HG03571 (cell line): ENCODE measurements at regions not wholly inside any gene's neighbourhood (a gene's known extent, or its start where the extent isn't known, plus 50 kb on each side); places are given as distances from the start of the nearest gene placed in this dataset.
"Not testable (repeated sequence)": the region's sequence is repeated elsewhere in the genome, so short reads cannot be mapped to it uniquely, and the experiment has no call there.

Experiments used
- ATAC-seq: cut with Tn5 transposase; IDR thresholded peaks from one replicate; pipeline ENCODE4 v1.9.1; 2021; ENCODE audit not compliant: unreplicated experiment

DNA sequence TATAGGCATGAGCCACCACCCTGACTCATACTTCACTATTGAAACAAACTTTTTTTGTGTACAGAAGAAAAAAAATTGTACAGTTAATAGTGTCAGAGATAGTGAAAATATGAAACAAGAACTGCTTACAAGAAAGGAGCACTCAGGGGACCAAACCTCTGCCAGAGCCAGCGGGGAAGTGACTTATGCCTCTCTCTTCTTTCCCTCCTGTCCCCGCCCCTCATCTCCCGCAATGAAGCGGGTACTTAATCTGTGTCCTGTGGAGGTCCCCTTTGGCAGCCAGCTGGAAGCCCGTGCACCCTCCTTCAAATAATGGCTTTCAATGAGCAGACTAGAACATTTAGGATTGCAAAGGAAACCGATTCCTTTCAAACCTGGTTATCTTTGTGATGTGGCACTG, 51.5 kb downstream of the PPIAL4A start:
- not testable (repeated sequence) for ATAC-seq

GRCh38 chr1:120941836-120942217, 52.3 kb downstream of the PPIAL4A start:
- ATAC-seq: not testable (repeated sequence)

- ATAC-seq: peak; percentile 73
Observed at GRCh38 chr1:120942218-120942944, 52.8 kb downstream of the PPIAL4A start.

DNA sequence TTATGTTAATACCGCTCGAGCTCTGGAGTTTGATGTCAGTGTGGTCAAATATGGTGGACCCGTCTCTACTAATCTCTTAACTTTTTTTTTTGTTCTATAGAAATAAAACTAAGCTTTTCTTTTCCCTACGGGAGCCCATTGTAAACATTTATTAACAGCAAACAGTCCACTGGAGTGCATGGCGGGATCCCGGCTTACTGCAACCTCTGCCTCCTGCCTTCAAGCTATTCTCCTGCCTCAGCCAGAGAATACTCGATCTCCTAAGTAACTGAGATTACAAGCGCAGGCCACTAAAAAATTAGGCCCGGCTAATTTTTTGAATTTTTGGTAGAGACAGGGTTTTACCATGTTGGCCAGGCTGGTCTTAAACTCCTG, 53.4 kb downstream of the PPIAL4A start:
- ATAC-seq: not testable (repeated sequence)

DNA sequence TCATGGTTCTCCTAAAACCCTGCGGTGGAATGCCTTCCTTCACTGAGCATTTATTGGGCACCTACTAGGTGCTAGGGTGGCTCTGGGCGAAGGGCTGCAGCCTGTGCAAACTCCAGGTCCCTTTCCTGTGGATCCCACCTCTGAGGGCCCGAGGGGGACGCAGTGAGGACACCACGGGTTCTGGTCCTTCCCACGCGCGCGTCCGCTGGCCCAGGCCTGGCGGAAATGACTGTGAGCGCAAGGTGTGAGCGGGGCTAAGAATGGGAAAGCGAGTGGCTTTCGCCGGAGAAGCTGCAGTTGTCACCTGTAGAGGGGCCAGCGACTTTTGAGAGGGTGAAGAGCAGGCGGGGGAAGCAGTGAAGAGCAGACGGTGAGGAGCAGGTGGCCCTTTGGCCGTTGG, 55.1 kb downstream of the PPIAL4A start:
- not testable (repeated sequence) for ATAC-seq

- not testable (repeated sequence) for ATAC-seq
Observed at GRCh38 chr1:120945122-120945521, 55.6 kb downstream of the PPIAL4A start.

DNA sequence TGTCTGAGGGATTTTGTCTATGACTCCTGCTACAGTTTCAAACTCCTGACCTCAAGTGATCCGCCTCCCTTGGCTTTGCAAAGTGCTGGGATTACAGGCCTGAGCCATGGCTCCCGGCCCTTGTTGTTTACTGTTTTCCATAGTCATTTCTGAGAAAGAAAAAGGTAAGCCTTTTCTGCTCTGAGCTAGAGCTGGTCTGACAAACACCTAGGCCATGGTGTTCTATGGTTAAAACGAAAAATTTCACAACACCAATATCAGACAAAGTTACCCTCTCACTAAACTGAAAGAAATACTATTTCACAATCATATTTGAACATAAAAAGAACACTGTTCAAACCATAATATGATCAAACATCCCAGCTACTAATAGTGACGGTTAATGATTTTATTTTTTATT, 57.5 kb downstream of the PPIAL4A start:
- ATAC-seq: not testable (repeated sequence)

DNA sequence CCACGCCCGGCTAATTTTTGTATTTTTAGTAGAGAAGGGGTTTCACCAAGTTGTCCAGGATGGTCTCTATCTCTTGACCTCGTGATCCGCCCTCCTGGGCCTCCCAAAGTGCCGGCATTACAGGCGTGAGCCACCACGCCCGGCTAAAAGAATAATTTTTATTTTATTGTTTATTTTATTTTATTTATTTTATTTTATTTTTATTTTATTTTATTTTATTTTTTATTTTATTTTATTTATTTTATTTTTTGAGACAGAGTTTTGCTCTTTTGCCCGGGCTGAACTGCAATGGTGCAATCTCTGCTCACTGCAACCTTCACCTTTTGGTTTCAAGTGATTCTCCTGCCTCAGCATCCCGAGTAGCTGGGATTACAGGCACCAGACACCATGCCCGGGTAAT, 60.2 kb downstream of the PPIAL4A start:
- not testable (repeated sequence) for ATAC-seq

GRCh38 chr1:120950633-120951032, 61.1 kb downstream of the PPIAL4A start:
- not testable (repeated sequence) for ATAC-seq

- ATAC-seq: not testable (repeated sequence)
Observed at GRCh38 chr1:120951100-120951499, 61.5 kb downstream of the PPIAL4A start.

DNA sequence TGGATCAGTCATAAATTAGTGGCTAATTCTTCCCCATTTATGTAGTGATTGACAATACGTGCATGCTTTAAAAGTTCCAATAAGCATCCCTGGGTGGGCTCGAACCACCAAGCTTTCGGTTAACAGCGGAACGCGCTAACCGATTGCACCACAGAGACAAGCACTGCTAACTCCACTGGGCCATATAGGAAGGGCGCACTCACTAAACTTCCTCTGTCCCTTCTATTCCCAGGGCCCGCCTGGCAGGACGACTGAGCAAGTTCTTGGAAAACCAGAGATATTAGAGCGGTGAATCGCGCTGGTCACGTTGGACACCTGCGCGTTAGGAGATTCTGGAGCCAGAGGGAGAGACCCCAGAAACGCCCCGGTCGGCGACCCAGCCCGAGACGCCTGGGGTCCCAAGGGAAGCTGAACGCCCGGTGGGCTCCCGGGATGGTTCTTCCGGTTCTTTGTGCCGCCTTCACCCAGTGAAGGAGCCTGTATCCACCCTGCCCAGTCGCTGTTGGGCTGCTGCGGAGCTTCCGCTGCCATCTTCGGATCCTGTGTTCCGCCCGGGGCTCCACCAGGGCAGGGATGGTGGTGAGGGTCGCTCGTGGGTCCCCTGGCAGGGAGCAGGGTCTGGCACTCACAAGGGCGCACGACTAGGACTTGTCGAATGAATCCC, 62.8 kb downstream of the PPIAL4A start:
- ATAC-seq: not testable (repeated sequence)

GRCh38 chr1:120952871-120953265, 63.3 kb downstream of the PPIAL4A start:
- not testable (repeated sequence) for ATAC-seq

DNA sequence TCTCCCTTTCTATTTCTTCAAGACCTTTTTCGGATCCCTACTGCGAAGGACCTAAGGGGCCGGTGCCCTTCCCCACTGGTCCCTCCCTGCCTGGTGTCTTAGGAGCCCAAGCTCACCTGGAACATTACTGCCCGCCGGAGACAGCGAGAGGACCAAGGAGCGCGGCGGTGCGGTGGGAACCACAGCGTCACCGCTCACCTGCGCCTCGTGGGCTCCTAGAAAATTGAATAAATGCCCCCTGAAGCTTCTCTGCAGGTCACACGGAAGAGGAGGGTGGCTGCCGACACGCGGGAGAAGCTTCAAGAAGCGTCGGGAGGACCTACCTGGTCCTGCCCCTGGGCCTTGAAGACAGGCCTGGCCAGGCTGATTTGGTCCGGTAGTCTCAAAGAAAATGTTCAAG, 65.2 kb downstream of the PPIAL4A start:
- no peak for ATAC-seq

GRCh38 chr1:120955961-120956360, 66.4 kb downstream of the PPIAL4A start:
- ATAC-seq: not testable (repeated sequence)

DNA sequence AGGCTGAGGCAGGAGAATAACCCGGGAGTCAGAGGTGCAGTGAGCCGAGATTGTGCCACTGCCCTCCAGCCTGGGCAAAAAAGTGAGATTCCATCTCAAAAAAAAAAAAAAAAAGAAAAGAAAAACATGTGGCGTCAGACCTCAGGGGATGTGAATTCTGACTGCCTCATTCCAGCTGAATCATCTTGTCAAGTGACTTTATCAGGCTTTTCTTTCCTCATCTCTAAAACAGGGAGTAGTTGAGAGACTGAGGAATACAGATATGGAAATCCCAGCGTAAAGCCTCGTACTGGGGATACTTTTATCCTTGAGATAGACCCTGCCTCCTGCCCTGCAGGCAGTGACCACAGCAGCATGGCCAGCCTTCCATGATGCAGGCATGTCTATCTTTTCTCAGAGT, 76.4 kb downstream of the PPIAL4A start:
- not testable (repeated sequence) for ATAC-seq

GRCh38 chr1:120972863-120973262, 83.3 kb downstream of the PPIAL4A start:
- ATAC-seq: not testable (repeated sequence)

- not testable (repeated sequence) for ATAC-seq
Observed at GRCh38 chr1:120973836-120974235, 84.3 kb downstream of the PPIAL4A start.

DNA sequence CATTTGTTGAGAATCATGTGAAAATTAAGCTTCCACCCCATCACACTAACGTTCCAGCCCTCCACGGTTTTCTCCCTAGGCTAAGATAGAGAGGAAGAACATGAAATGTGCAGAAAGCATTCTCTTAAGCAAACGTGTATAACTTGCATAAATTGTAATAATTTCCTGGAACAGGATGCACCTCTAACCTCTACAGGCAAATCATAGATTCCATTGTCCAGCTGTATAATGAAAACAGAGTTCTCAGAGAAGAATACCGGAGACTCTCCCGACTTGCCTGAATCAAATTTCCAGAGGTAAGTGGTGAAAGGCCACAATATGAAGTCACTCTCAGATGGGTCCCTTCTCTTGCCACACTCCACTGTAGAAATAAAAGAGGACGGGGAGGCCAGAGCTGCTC, 87.7 kb downstream of the PPIAL4A start:
- ATAC-seq: not testable (repeated sequence)

- not testable (repeated sequence) for ATAC-seq
Observed at GRCh38 chr1:120981489-120982094, 92.0 kb downstream of the PPIAL4A start.

- ATAC-seq: not testable (repeated sequence)
Observed at GRCh38 chr1:120994614-120995013, 105.0 kb downstream of the PPIAL4A start.

DNA sequence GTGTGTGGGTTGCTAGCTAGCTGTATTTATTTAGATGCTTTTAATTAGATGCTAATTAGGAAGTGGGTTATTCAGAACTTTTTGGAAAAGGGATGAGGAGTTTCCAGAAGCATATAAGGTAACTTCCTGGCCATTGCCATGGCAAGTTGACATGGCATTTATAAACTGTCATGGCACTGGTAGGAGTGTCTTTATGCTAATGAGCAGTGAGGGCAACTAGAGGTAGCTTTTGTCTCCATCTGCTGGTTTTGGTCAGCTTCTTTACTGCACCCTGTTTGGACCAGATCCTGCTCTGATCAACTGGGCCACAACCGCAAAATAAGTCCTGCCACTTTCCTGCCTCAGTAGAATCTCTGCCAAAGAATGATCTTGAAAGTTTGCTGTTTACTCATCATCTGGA, 105.5 kb downstream of the PPIAL4A start:
- not testable (repeated sequence) for ATAC-seq
